ENCODE measurements at regions not wholly inside any gene's neighbourhood (a gene's known extent, or its start where the extent isn't known, plus 50 kb on each side); places are given as distances from the start of the nearest gene placed in this dataset.

DNA sequence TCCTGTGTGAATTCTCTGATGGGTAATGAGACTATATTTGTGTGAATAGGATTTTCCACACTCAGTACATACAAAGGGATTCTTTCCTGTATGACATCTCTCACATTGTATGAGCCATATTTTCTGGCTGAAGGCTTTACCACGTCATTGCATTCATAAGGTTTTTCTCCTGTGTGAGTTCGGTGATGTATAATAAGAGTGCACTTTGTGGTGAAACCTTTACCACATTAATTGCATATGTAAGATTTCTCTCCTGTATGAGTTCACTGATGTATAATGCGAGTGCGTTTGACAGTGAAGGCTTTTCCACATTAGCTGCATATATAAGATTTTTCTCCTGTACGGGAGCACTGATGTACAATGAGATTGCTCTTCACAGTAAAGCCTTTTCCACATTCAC lies 455.4 kb upstream of the CNTN5 start:
- H3K27me3 ChIP-seq (replicated peaks) = no peaks in the 10 kb centered on the region
- in situ Hi-C loops (cut with HindIII; ENCODE audit: low pct_ligation_motif_present, low sequenced_read_pairs) = no loop called here
- TF ChIP-seq, protein P1, sequence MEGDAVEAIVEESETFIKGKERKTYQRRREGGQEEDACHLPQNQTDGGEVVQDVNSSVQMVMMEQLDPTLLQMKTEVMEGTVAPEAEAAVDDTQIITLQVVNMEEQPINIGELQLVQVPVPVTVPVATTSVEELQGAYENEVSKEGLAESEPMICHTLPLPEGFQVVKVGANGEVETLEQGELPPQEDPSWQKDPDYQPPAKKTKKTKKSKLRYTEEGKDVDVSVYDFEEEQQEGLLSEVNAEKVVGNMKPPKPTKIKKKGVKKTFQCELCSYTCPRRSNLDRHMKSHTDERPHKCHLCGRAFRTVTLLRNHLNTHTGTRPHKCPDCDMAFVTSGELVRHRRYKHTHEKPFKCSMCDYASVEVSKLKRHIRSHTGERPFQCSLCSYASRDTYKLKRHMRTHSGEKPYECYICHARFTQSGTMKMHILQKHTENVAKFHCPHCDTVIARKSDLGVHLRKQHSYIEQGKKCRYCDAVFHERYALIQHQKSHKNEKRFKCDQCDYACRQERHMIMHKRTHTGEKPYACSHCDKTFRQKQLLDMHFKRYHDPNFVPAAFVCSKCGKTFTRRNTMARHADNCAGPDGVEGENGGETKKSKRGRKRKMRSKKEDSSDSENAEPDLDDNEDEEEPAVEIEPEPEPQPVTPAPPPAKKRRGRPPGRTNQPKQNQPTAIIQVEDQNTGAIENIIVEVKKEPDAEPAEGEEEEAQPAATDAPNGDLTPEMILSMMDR (IDR thresholded peaks at IDR 0.05; ENCODE audit: low read depth, low read length, missing control alignments) = no peak

DNA sequence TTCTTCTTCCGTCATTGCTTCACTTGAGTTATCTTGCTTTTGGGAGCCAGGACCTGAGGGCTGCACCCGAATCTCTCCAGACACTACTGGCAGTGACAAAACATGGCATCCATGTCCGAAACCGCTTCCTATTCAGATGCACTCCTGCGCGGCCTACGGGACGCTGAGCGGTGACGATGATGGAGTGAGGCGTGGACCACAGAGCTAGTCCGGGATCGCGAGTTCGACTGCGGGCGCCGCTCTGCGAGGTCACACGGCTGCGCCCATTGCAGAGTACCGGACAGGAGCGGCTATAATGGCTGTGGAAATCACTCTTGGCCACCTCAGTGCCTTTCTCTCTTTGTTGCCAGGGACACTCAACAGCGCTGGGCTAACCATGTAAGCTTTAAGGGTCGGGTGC lies 453.8 kb upstream of the CNTN5 start:
- TF ChIP-seq, protein P1 (IDR thresholded peaks at IDR 0.05; ENCODE audit: low read depth, low read length, missing control alignments) = no peak
- in situ Hi-C loops (cut with HindIII; ENCODE audit: low pct_ligation_motif_present, low sequenced_read_pairs) = no loop called here
- no peaks in the 10 kb centered on the region for H3K27me3 ChIP-seq (replicated peaks)
- no peak overlapping the region for H3K27ac ChIP-seq
- no peak for DNase-seq
- H3K36me3 ChIP-seq (replicated peaks) = no peaks in the 10 kb centered on the region
- H3K4me3 ChIP-seq (ENCODE audit: low read depth, low read length) = no peak overlapping the region

More for the DNA sequence above, 455.4 kb upstream of the CNTN5 start:
- no peaks in the 10 kb centered on the region for H3K36me3 ChIP-seq (replicated peaks)
- no peak overlapping the region for H3K4me3 ChIP-seq (ENCODE audit: low read depth, low read length)
- DNase-seq = no peak
- no peak overlapping the region for H3K27ac ChIP-seq

DNA sequence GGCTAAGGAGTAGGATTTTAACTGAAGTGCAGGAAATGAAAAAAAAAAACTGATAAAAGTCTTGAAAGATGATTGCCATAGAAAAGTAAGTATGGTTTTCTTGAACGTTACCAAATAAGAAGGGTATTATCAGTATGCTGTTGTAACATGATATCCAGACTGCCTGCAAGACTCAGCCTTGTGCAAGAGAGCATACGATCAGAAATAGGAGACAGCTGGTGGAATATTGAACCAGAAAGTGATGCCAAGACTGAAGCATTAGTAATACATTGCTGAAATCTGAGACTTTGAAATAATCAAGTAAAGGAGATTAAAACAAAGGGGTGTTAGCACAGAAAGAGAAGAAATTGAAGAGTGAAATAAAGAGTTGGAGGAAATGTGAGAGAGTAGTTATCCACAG lies 452.7 kb upstream of the CNTN5 start:
- H3K27ac ChIP-seq = no peak overlapping the region
- TF ChIP-seq, protein P1 (IDR thresholded peaks at IDR 0.05; ENCODE audit: low read depth, low read length, missing control alignments) = no peak
- H3K27me3 ChIP-seq (replicated peaks) = no peaks in the 10 kb centered on the region
- no peaks in the 10 kb centered on the region for H3K36me3 ChIP-seq (replicated peaks)
- in situ Hi-C loops (cut with HindIII; ENCODE audit: low pct_ligation_motif_present, low sequenced_read_pairs) = no loop called here
- DNase-seq = peak; percentile 9
- H3K4me3 ChIP-seq (ENCODE audit: low read depth, low read length) = no peak overlapping the region

DNA sequence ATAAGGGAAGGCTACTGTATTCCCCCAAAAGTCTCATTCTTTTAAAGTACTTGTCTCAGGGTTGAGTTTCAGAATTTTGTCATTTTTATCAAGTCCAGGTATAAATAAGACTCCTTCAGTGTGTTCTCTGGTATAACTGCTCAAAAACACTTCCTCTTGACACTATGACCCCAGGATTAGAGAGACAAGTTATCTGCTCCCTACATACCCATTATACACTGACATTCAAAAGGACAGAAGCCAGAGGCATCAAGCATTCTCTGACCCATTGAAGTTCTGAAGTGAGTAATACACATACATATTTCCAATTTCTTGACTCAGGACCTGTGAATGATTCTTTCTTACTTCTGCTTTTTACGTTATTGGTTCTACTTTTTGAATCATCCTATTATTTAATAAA lies 447.8 kb upstream of the CNTN5 start:
- in situ Hi-C loops (cut with HindIII; ENCODE audit: low pct_ligation_motif_present, low sequenced_read_pairs) = no loop called here
- no peak overlapping the region for H3K27ac ChIP-seq
- no peak for DNase-seq
- TF ChIP-seq, protein P1 (IDR thresholded peaks at IDR 0.05; ENCODE audit: low read depth, low read length, missing control alignments) = no peak
- H3K36me3 ChIP-seq (replicated peaks) = no peaks in the 10 kb centered on the region
- H3K27me3 ChIP-seq (replicated peaks) = no peaks in the 10 kb centered on the region
- H3K4me3 ChIP-seq (ENCODE audit: low read depth, low read length) = no peak overlapping the region

DNA sequence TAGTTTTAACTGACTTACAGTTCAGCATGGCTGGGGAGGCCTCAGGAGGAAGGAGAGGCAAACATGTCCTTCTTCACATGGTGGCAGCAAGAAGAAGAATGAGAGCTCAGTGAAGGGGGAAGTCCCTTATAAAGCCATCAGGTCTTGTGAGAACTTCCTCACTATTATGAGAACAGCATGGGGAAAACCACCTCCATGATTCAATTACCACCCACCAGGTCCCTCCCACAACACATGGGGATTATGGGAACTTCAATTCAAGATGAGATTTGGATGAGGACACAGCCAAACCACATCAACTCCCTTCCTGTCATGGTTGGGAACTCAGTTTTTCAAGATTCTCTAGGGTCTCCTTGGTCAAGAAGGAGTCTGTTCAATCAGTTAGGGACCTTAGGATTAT lies 432.9 kb upstream of the CNTN5 start:
- DNase-seq = no peak
- H3K27me3 ChIP-seq (replicated peaks) = no peaks in the 10 kb centered on the region
- H3K36me3 ChIP-seq (replicated peaks) = no peaks in the 10 kb centered on the region
- TF ChIP-seq, protein P1 (IDR thresholded peaks at IDR 0.05; ENCODE audit: low read depth, low read length, missing control alignments) = no peak
- in situ Hi-C loops (cut with HindIII; ENCODE audit: low pct_ligation_motif_present, low sequenced_read_pairs) = no loop called here
- H3K4me3 ChIP-seq (ENCODE audit: low read depth, low read length) = no peak overlapping the region
- no peak overlapping the region for H3K27ac ChIP-seq

DNA sequence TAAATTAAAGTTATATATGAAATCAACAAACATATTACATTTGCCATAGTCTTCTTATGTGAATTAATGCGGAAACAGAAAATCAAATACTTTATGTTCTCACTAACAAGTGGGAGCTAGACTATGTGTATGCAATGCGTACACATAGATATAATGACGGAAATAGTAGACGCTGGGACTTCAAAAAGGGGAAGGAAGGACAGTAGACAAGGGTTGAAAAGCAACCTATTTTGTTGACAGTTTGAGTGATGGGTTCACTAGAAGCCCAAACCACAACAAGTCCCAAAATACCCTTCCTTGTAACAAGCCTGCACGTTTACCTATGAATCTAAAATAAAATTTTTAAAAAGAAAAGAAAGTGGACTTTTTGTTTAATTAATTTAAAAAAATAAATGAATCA lies 430.8 kb upstream of the CNTN5 start:
- no peak for DNase-seq
- H3K27ac ChIP-seq = no peak overlapping the region
- in situ Hi-C loops (cut with HindIII; ENCODE audit: low pct_ligation_motif_present, low sequenced_read_pairs) = no loop called here
- no peaks in the 10 kb centered on the region for H3K36me3 ChIP-seq (replicated peaks)
- H3K4me3 ChIP-seq (ENCODE audit: low read depth, low read length) = no peak overlapping the region
- no peaks in the 10 kb centered on the region for H3K27me3 ChIP-seq (replicated peaks)
- TF ChIP-seq, protein P1 (IDR thresholded peaks at IDR 0.05; ENCODE audit: low read depth, low read length, missing control alignments) = no peak

All from brain microvascular endothelial cell (primary cell).